GM18502 (cell line): ENCODE measurements at regions not wholly inside any gene's neighbourhood (a gene's known extent, or its start where the extent isn't known, plus 50 kb on each side); places are given as distances from the start of the nearest gene placed in this dataset.

Experiments
- ATAC-seq: cut with Tn5 transposase; IDR thresholded peaks from one replicate; pipeline ENCODE4 v1.9.1; 2021; ENCODE audit warnings: mild to moderate bottlenecking; ENCODE audit not compliant: unreplicated experiment, poor library complexity

DNA sequence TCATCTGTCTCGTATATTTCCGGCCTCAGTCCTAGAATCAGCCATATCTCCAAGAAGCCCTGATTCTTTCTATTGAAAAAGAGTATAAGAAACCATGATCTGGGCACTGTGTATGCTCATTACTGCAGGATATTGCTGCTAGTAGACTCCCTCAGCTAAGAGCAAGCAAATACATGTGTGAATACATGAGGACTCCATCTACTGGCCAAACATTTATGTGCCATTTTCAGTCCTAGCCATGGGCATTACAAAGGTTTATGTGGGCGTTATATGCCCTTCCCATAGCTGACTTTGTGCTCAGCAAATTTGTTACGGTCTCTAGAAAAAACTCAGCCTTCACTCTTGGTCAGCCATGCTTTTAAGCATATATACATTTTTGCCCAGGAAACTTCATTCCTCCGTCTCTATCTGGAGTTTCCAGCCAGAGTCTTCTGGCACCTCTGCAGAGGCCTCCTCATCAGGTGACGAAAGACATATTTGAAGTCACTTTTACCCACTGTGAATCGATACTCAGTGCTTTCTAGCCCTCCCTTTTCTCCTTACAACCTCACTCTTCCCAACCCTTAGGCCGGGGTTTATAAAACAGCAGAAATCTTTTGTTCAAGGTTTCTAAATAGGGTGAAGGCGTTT is 1495.6 kb upstream of the CDH6 start:
- ATAC-seq, result no peak

- ATAC-seq, result no peak
Observed at GRCh38 chr5:29697278-29697677, 1496.2 kb upstream of the CDH6 start.

- no peak for ATAC-seq
Observed at GRCh38 chr5:29672678-29673077, 1520.8 kb upstream of the CDH6 start.

- ATAC-seq, result no peak
Observed at GRCh38 chr5:29662876-29663275, 1530.6 kb upstream of the CDH6 start.

GRCh38 chr5:29654954-29655353 is 1538.5 kb upstream of the CDH6 start:
- no peak for ATAC-seq

GRCh38 chr5:29649321-29649720 is 1544.2 kb upstream of the CDH6 start:
- ATAC-seq, result no peak

DNA sequence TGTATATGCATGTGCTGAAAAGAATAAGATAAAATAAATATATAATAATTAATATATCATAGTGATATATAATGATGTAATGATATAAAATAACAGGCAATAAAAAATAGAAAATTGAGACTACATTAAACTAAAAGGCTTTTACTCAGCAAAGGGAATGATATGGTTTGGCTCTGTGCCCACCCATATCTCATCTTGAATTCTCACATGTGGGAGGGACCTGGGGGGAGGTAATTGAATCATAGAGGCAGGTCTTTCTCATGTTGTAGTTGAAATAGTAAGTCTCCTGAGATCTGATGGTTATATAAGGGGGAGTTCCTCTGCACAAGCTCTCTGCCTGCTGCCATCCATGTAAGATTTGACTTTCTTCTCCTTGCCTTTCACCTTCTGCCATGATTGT is 1550.9 kb upstream of the CDH6 start:
- no peak for ATAC-seq

DNA sequence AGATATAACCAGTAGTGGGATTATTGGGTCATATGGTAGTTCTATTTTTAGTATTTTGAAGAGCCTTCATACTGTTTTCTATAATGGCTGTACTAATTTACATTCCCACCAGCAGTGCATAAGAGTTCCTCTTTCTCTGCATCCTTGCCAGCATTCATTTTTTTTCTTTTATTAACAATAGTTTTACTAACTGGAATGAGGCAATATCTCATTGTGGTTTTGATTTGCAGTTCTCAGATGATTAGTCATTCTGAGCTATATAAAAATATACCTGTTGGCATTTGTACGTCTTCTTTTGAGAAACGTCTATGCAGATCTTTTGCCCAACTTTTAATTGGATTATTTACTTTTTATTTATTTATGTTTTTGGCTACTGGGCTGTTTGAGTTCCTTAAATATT is 1579.3 kb upstream of the CDH6 start:
- ATAC-seq, result no peak

- ATAC-seq, result no peak
Observed at GRCh38 chr5:29588236-29588635, 1605.2 kb upstream of the CDH6 start.

DNA sequence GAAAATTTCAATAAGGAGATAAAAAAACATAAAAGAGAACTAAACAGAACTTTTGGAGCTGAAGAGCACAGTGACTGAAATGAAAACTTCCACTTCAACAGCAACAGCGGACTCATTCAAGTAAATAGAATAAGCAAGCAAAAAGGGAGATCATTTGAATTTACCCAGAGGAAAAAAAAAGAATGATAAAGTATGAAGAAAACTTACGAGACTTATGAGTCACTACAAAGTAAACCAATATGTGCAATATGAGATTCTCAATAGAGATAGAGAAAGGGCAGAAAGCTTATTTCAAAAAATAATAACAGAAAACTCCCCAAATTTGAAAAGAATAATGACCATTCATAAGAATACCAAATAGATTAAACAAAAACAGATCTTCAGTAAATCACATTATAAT is 1605.7 kb upstream of the CDH6 start:
- ATAC-seq, result no peak

DNA sequence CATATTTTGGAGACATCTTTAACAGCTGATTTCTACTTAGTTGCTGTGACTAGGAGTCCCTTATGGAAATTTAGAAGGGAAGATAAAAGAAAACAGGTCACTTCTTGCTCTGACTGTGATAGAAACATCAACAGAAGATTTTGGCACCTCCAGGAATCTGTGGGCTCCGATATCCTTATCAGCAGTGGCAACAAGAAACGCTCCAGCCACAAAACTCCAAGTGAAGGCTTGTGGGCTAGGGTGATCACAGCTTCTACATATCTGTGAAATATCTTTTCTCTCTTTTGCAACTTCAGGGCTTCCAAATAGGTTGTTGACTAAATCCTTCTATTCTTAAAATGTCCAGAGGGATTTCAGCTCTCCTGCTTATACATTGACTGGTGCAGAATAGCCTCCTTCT is 1625.5 kb upstream of the CDH6 start:
- ATAC-seq, result no peak

GRCh38 chr5:29561564-29561963 is 1631.9 kb upstream of the CDH6 start:
- ATAC-seq, result no peak

GRCh38 chr5:29550523-29550922 is 1643.0 kb upstream of the CDH6 start:
- no peak for ATAC-seq

DNA sequence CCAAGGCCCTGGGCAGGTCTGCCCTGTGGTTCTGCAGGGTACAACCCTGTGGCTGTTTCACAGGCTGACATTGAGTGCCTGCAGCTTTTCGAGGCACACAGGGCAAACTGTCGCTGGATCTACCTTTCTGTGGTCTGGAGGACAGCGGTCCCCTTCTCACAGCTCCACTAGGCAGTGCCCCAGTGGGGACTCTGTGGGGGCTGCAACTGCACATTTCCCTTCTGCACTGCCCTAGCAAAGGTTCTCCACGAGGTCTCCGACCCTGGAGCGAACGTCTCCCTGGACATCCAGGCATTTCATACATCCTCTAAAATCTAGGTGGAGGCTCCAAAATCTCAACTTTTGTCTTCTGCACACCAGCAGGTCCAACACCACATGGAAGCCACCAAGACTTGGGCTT is 1645.2 kb upstream of the CDH6 start:
- ATAC-seq, result no peak

DNA sequence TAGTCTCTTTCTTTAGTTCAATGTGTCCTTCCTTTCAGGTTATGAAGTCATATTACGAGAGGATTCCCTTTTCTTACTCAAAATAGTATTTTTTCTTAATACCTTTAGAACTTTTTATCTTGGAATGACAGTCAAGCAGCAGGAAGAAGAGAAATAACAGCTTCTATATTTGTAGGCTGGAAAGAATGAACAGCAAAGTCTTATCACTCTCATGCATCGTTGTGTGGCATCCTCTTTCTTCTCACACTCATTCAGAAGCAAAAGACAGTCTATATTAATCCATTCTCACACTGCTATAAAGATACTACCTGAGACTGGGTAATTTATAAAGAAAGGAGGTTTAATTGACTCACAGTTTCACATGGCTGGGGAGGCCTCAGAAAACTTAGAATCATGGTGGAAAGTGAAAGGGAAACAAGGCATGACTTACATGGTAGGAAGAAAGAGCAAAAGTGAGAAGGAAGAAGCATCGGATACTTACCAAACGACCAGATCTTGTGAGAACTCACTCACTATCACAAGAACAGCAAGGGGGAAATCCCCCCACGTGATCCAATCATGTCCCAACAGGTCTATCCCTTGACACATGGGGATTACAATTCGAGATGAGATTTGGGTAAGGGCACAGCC is 1646.1 kb upstream of the CDH6 start:
- ATAC-seq, result no peak

DNA sequence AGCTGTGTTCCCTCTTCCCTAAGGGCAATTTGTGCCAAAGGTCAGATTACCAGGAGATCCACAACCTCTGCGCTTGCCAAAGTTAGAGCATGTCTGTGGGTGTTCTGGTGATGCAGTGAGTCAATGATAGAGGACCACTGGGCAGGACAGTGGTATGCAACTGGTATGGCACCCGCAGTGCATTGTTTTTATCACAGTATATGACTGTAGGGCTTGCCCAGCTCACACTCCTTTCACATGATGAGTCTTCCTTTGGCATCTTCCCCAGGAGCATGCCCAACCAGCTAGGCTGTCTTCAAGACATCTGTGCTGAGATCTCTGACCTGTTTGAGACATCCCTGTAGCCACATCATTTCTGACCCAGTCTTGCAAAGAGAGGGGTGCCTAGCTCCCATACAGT is 1650.0 kb upstream of the CDH6 start:
- ATAC-seq, result no peak

GRCh38 chr5:29524227-29524626 is 1669.3 kb upstream of the CDH6 start:
- no peak for ATAC-seq

GRCh38 chr5:29518176-29518575 is 1675.3 kb upstream of the CDH6 start:
- no peak for ATAC-seq

DNA sequence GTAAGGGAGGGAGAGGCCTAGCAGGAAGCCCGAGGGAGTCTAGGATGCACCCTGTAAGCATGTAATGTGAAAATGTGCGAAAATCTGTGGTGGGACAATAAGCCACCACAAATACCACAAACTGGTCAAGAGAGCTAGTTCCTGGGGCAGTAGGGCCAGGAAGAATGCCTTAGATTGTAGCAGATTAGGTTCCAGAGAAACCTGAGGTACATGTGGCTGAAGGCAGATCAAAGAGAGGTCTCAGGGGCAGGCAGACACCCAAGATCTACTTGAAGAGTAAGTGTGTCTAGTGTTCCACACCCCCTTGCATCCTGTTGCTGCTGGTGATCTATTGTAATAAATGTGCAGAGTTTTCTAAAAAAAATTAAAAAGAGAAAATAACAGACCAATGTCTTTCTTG is 1677.3 kb upstream of the CDH6 start:
- no peak for ATAC-seq

- ATAC-seq, result no peak
Observed at GRCh38 chr5:29508131-29508530, 1685.4 kb upstream of the CDH6 start.

- no peak for ATAC-seq
Observed at GRCh38 chr5:29504411-29504810, 1689.1 kb upstream of the CDH6 start.

DNA sequence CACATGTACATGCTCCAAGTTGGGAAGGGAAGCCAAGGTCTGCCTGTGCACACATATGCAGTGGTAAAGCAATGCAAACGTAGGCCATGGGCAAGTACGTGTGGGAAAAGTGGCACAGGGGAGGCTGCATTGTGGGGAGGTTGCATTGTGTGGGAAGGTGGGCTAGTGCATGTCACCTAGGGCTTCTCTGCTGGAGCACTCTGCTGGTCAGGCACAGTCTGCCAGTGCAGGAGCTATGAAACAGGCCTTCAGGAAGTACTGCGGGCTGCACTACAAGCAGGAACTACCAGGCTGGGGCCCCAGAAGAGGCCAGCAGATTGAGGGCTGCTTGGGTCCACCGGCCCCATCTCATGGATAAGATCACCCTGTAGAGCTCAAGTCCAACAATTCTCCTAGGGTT is 1694.6 kb upstream of the CDH6 start:
- ATAC-seq, result no peak
